Stimulated activated CD4-positive, alpha-beta T cell treated with anti-CD3 and anti-CD28 coated beads, Interleukin-12 subunit alpha, Interleukin-12 subunit beta, amount 100 ng/mL, for 48 hours (primary cell): ENCODE measurements at regions not wholly inside any gene's neighbourhood (a gene's known extent, or its start where the extent isn't known, plus 50 kb on each side); places are given as distances from the start of the nearest gene placed in this dataset.
"Not testable (repeated sequence)": the region's sequence is repeated elsewhere in the genome, so short reads cannot be mapped to it uniquely, and the experiment has no call there.

ENCODE experiments used
- DNase-seq, 3 donors: peaks; one replicate each; pipeline ENCODE4 v3.0.0-alpha.2; 2020; ENCODE audit warnings: low read depth in 2 of 3, low spot score in 1 of 3

- no peak for DNase-seq
These were observed 813.0 kb upstream of the ID2 start for GRCh38 chr2:7868836-7869235.

- not testable (repeated sequence) for DNase-seq
These were observed 805.4 kb upstream of the ID2 start for GRCh38 chr2:7876445-7876844.

- DNase-seq, result not testable (repeated sequence)
These were observed 803.6 kb upstream of the ID2 start for GRCh38 chr2:7878266-7878665.

GRCh38 chr2:7878786-7879482 lies 802.9 kb upstream of the ID2 start:
- no peak for DNase-seq

- DNase-seq, result no peak
These were observed 802.4 kb upstream of the ID2 start for GRCh38 chr2:7879483-7879835.

- no peak for DNase-seq
These were observed 801.7 kb upstream of the ID2 start for GRCh38 chr2:7880126-7880525.

- DNase-seq, result no peak
These were observed 801.3 kb upstream of the ID2 start for GRCh38 chr2:7880566-7880965.

- DNase-seq, result no peak
These were observed 800.8 kb upstream of the ID2 start for GRCh38 chr2:7881063-7881462.

GRCh38 chr2:7881466-7881865 lies 800.4 kb upstream of the ID2 start:
- no peak for DNase-seq

- DNase-seq, result no peak
These were observed 799.6 kb upstream of the ID2 start for GRCh38 chr2:7882296-7882695.

GRCh38 chr2:7884338-7884737 lies 797.5 kb upstream of the ID2 start:
- DNase-seq, result no peak

- no peak for DNase-seq
These were observed 795.2 kb upstream of the ID2 start for GRCh38 chr2:7886666-7887065.

- DNase-seq, result no peak
These were observed 794.4 kb upstream of the ID2 start for GRCh38 chr2:7887441-7887840.

GRCh38 chr2:7888876-7889275 lies 793.0 kb upstream of the ID2 start:
- DNase-seq, result no peak

- DNase-seq, result no peak
These were observed 790.5 kb upstream of the ID2 start for GRCh38 chr2:7891312-7891711.

GRCh38 chr2:7895289-7895688 lies 786.6 kb upstream of the ID2 start:
- no peak for DNase-seq

GRCh38 chr2:7896940-7897487 lies 784.8 kb upstream of the ID2 start:
- DNase-seq, result no peak

- no peak for DNase-seq
These were observed 782.6 kb upstream of the ID2 start for GRCh38 chr2:7899241-7899640.

GRCh38 chr2:7899923-7900322 lies 781.9 kb upstream of the ID2 start:
- no peak for DNase-seq

- DNase-seq, result no peak
These were observed 781.3 kb upstream of the ID2 start for GRCh38 chr2:7900593-7900992.

GRCh38 chr2:7902251-7902765 lies 779.5 kb upstream of the ID2 start:
- DNase-seq, result no peak

- DNase-seq, result no peak
These were observed 777.5 kb upstream of the ID2 start for GRCh38 chr2:7904319-7904718.

GRCh38 chr2:7905756-7906155 lies 776.1 kb upstream of the ID2 start:
- DNase-seq, result no peak
